HG03280 (cell line): ENCODE measurements at regions not wholly inside any gene's neighbourhood (a gene's known extent, or its start where the extent isn't known, plus 50 kb on each side); places are given as distances from the start of the nearest gene placed in this dataset.

ENCODE experiments used
- ATAC-seq: cut with Tn5 transposase; IDR thresholded peaks from one replicate; pipeline ENCODE4 v1.9.1; 2021; ENCODE audit warnings: mild to moderate bottlenecking, moderate library complexity; ENCODE audit not compliant: unreplicated experiment

- no peak for ATAC-seq
Measured at GRCh38 chr16:79274264-79274663, 326.3 kb downstream of the MAF start.

- ATAC-seq = no peak
Measured at GRCh38 chr16:79272141-79272577, 328.4 kb downstream of the MAF start.

GRCh38 chr16:79271583-79271982, 329.0 kb downstream of the MAF start:
- ATAC-seq = no peak

GRCh38 chr16:79270011-79270410, 330.5 kb downstream of the MAF start:
- ATAC-seq = no peak

- peak; percentile 90 for ATAC-seq
Measured at GRCh38 chr16:79269211-79269863, 331.2 kb downstream of the MAF start.

GRCh38 chr16:79267781-79268180, 332.8 kb downstream of the MAF start:
- no peak for ATAC-seq

- no peak for ATAC-seq
Measured at GRCh38 chr16:79267146-79267545, 333.4 kb downstream of the MAF start.

- ATAC-seq = no peak
Measured at GRCh38 chr16:79265701-79266100, 334.8 kb downstream of the MAF start.

GRCh38 chr16:79265196-79265595, 335.3 kb downstream of the MAF start:
- no peak for ATAC-seq

- no peak for ATAC-seq
Measured at GRCh38 chr16:79264237-79265109, 336.1 kb downstream of the MAF start.

GRCh38 chr16:79263425-79263824, 337.1 kb downstream of the MAF start:
- no peak for ATAC-seq
